Neural cell (in vitro differentiated cells): ENCODE measurements at regions not wholly inside any gene's neighbourhood (a gene's known extent, or its start where the extent isn't known, plus 50 kb on each side); places are given as distances from the start of the nearest gene placed in this dataset.

ENCODE experiments used
- H2AFZ ChIP-seq: fragments of 200-600, 300-800 bp; sonication (generic), shearing (Covaris generic); 2 replicates; pipeline ENCODE4 v1.6.0; 2014; ENCODE audit warnings: low read depth, mild to moderate bottlenecking, antibody characterized with exemption, low read length, moderate library complexity
- H3F3A ChIP-seq: fragments of 200-600 bp; shearing (Covaris generic); 2 replicates; pipeline ENCODE4 v1.6.1; 2016; ENCODE audit warnings: mild to moderate bottlenecking, moderate library complexity, mixed read lengths, antibody characterized with exemption, low read length; ENCODE audit not compliant: insufficient read depth, poor library complexity, severe bottlenecking
- H3K27ac ChIP-seq: fragments of 200-600, 300-800 bp; sonication (generic), shearing (Covaris generic); 2 replicates; pipeline ENCODE4 v1.5.1; 2014; ENCODE audit warnings: mild to moderate bottlenecking, low read length, moderate library complexity
- H3K27me3 ChIP-seq: fragments of 300-800, 200-600 bp; sonication (generic), shearing (Covaris generic); 2 replicates; pipeline ENCODE4 v1.6.0; 2014; ENCODE audit warnings: mild to moderate bottlenecking, low read depth, low read length, moderate library complexity; ENCODE audit not compliant: insufficient read depth
- H3K36me3 ChIP-seq: fragments of 300-800, 200-600 bp; sonication (generic), shearing (Covaris generic); 2 replicates; pipeline ENCODE4 v1.5.1; 2014; ENCODE audit warnings: mild to moderate bottlenecking, antibody characterized with exemption, low read length, moderate library complexity; ENCODE audit not compliant: insufficient read depth
- H3K4me2 ChIP-seq: fragments of 300-800, 200-600 bp; sonication (generic), shearing (Covaris generic); 2 replicates; pipeline ENCODE4 v1.6.0; 2014; ENCODE audit warnings: mild to moderate bottlenecking, low read length
- H3K4me3 ChIP-seq: fragments of 300-800, 200-600 bp; sonication (generic), shearing (Covaris generic); 2 replicates; pipeline ENCODE4 v1.5.1; 2014; ENCODE audit warnings: mild to moderate bottlenecking, low read length, moderate library complexity
- H3K79me2 ChIP-seq: fragments of 200-600 bp; shearing (Covaris generic); replicated peaks from 2 replicates; pipeline ENCODE4 v1.6.0; 2014; ENCODE audit warnings: mild to moderate bottlenecking, low read length, moderate library complexity; ENCODE audit not compliant: insufficient read depth
- H3K9ac ChIP-seq: fragments of 300-800, 200-600 bp; sonication (generic), shearing (Covaris generic); 2 replicates; pipeline ENCODE4 v1.6.1; 2016; ENCODE audit warnings: mild to moderate bottlenecking, low read length, mixed read lengths
- H3K9me2 ChIP-seq: fragments of 200-600 bp; shearing (Covaris generic); 2 replicates; pipeline ENCODE4 v1.6.1; 2016; ENCODE audit warnings: mild to moderate bottlenecking, low read length, mixed read lengths; ENCODE audit not compliant: insufficient read depth
- H3K9me3 ChIP-seq: fragments of 200-600, 300-800 bp; sonication (generic), shearing (Covaris generic); 2 replicates; pipeline ENCODE4 v1.6.1; 2016; ENCODE audit warnings: mild to moderate bottlenecking, mixed run types, low read length, moderate library complexity, mixed read lengths
- H4K20me1 ChIP-seq: fragments of 200-600 bp; shearing (Covaris generic); 2 replicates; pipeline ENCODE4 v1.6.1; 2016; ENCODE audit warnings: mild to moderate bottlenecking, mixed run types; ENCODE audit not compliant: insufficient read depth
- CTCF ChIP-seq: fragments of 450-650 bp; IDR thresholded peaks from 2 replicates; pipeline ENCODE4 v1.5.1; 2014; ENCODE audit warnings: antibody characterized with exemption, mild to moderate bottlenecking, moderate library complexity; ENCODE audit not compliant: poor library complexity, severe bottlenecking
- EP300 ChIP-seq: fragments of 450-650 bp; conservative IDR thresholded peaks from 2 replicates; pipeline ENCODE4 v1.6.1; 2014; ENCODE audit warnings: antibody characterized with exemption, mild to moderate bottlenecking, moderate library complexity; ENCODE audit not compliant: poor library complexity, severe bottlenecking
- EZH2 ChIP-seq: fragments of 200-600, 300-800 bp; shearing (Covaris generic), sonication (generic); IDR thresholded peaks from 2 replicates; pipeline ENCODE4 v1.6.1; 2014; ENCODE audit warnings: antibody characterized with exemption, low read length, borderline replicate concordance, mild to moderate bottlenecking; ENCODE audit not compliant: insufficient read depth, poor library complexity, severe bottlenecking
- MXI1 ChIP-seq: fragments of 450-650 bp; conservative IDR thresholded peaks from 2 replicates; pipeline ENCODE4 v1.6.1; 2014; ENCODE audit warnings: antibody characterized with exemption, mild to moderate bottlenecking; ENCODE audit not compliant: poor library complexity, severe bottlenecking
- POLR2AphosphoS5 ChIP-seq: IDR thresholded peaks from 2 replicates; pipeline ENCODE4 v1.6.1; 2012
- REST ChIP-seq: IDR thresholded peaks from 2 replicates; pipeline ENCODE4 v1.6.1; 2012; ENCODE audit warnings: borderline replicate concordance
- SMC3 ChIP-seq: fragments of 450-650 bp; conservative IDR thresholded peaks from 2 replicates; pipeline ENCODE4 v1.6.1; 2014; ENCODE audit warnings: antibody characterized with exemption, mild to moderate bottlenecking, moderate library complexity; ENCODE audit not compliant: poor library complexity
- TAF1 ChIP-seq: IDR thresholded peaks from 2 replicates; pipeline ENCODE4 v1.6.1; 2012; ENCODE audit warnings: low read depth

GRCh38 chr3:174531262-174531982 lies 327.7 kb upstream of the NAALADL2 start:
- no peak overlapping the region for H2AFZ ChIP-seq

GRCh38 chr3:174532216-174532615 lies 326.9 kb upstream of the NAALADL2 start:
- Histone ChIP-seq H3K9me2 (no peaks in the 10 kb centered on the region), H3K9me3 (no peaks in the 10 kb centered on the region), H3K36me3 (no peaks in the 10 kb centered on the region)

More at GRCh38 chr3:174531262-174531982, 327.7 kb upstream of the NAALADL2 start:
- Histone ChIP-seq H3K27me3 (no peaks in the 10 kb centered on the region), H3K79me2 (no peaks in the 10 kb centered on the region), H3K4me3 (no peak overlapping the region), H3F3A (no peaks in the 10 kb centered on the region), H3K9ac (no peak overlapping the region), H4K20me1 (no peaks in the 10 kb centered on the region), H3K9me3 (no peaks in the 10 kb centered on the region), H3K4me2 (no peak overlapping the region), H3K27ac (no peak overlapping the region), H3K9me2 (no peaks in the 10 kb centered on the region), H3K36me3 (no peaks in the 10 kb centered on the region)
- TF ChIP-seq CTCF (no peak), REST (no peak), POLR2AphosphoS5 (no peak), TAF1 (no peak), EZH2 (no peak), MXI1 (no peak)

More at GRCh38 chr3:174532216-174532615, 326.9 kb upstream of the NAALADL2 start:
- H3F3A ChIP-seq = no peaks in the 10 kb centered on the region
- H3K4me3 ChIP-seq = no peak overlapping the region
- H3K79me2 ChIP-seq = no peaks in the 10 kb centered on the region
- H2AFZ ChIP-seq = no peak overlapping the region
- H3K27me3 ChIP-seq = no peaks in the 10 kb centered on the region
- no peak overlapping the region for H3K4me2 ChIP-seq
- H3K27ac ChIP-seq = no peak overlapping the region
- no peak overlapping the region for H3K9ac ChIP-seq
- H4K20me1 ChIP-seq = no peaks in the 10 kb centered on the region
- TF ChIP-seq TAF1 (no peak), REST (no peak), MXI1 (no peak), SMC3 (no peak), EP300 (no peak), POLR2AphosphoS5 (no peak), CTCF (no peak)
